GM21528 (cell line): ENCODE measurements at regions not wholly inside any gene's neighbourhood (a gene's known extent, or its start where the extent isn't known, plus 50 kb on each side); places are given as distances from the start of the nearest gene placed in this dataset.
"Not testable (repeated sequence)": the region's sequence is repeated elsewhere in the genome, so short reads cannot be mapped to it uniquely, and the experiment has no call there.

Source experiments
- ATAC-seq: cut with Tn5 transposase; IDR thresholded peaks from one replicate; pipeline ENCODE4 v1.9.1; 2021; ENCODE audit warnings: mild to moderate bottlenecking, moderate library complexity; ENCODE audit not compliant: unreplicated experiment, low FRiP score

DNA sequence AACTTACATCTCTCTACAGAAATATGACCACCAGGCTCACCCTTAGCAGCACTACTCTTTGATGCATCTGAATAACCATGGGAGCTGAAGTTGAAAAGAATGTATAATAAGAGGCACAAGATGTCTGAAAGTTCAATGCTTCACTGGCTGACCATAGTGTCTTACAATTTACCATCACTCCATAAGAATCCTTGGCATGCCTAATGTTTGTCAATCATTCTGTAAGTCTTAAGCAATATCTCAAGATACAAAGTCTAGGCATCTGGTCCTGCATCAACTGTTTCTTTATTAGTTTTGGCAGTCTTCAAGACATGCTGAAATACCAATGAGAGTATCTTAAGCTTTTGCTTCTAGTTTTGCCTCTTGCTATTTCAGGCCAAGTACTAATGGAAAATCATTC lies 755.5 kb downstream of the STIM2 start:
- no peak for ATAC-seq

- ATAC-seq: no peak
Observed at GRCh38 chr4:27619435-27619834, 758.8 kb downstream of the STIM2 start.

- ATAC-seq: no peak
Observed at GRCh38 chr4:27620886-27621285, 760.2 kb downstream of the STIM2 start.

DNA sequence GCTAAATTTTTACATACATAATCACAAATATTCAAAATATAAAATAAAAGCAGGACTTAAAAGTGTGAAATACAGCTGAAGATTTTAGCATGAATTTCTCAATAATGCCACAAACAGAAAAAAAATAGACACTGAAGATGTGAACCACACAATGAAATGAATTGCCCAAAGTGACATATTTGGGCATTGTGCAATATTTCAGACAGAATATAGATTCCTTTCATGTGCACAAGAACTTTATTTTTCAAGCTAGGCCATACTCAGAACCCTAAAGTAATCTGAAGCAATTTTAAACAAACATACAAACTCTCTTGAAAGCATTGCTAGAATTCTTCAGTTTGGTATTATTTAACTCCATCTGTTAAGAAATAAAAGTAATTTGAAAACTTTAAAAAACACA lies 764.1 kb downstream of the STIM2 start:
- no peak for ATAC-seq

GRCh38 chr4:27628609-27629008 lies 768.0 kb downstream of the STIM2 start:
- no peak for ATAC-seq

DNA sequence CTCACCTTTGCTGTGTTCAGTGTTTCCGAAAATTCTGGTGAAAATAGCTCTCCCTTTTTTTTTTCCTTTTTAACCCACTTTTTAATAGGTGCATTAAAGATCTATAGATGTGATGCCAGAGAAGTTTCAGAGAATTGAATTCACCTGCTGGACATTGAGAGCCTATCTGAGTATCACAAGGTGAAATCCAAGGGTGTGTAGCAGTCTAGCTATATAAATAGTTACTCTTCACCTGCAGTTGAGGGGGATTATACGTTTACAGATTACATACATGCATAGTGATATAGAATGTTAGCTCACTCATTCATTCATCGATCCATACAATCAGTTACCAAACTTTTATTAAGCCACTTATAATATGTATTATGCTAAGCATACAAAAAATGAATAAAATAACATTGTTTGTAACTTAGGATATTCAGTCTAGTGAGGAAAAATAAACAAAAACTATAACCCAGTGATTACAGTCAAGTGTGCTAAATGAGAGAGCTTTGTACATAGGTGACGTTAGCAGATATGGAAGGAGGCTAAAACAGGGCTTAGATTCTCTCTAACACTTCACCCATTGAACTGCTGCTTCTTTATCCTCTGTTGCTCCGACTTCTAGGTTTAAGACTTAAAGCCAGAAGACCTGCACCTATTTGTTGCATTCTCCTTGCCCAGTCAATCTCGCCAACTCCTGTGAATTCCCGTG lies 769.0 kb downstream of the STIM2 start:
- ATAC-seq: no peak

DNA sequence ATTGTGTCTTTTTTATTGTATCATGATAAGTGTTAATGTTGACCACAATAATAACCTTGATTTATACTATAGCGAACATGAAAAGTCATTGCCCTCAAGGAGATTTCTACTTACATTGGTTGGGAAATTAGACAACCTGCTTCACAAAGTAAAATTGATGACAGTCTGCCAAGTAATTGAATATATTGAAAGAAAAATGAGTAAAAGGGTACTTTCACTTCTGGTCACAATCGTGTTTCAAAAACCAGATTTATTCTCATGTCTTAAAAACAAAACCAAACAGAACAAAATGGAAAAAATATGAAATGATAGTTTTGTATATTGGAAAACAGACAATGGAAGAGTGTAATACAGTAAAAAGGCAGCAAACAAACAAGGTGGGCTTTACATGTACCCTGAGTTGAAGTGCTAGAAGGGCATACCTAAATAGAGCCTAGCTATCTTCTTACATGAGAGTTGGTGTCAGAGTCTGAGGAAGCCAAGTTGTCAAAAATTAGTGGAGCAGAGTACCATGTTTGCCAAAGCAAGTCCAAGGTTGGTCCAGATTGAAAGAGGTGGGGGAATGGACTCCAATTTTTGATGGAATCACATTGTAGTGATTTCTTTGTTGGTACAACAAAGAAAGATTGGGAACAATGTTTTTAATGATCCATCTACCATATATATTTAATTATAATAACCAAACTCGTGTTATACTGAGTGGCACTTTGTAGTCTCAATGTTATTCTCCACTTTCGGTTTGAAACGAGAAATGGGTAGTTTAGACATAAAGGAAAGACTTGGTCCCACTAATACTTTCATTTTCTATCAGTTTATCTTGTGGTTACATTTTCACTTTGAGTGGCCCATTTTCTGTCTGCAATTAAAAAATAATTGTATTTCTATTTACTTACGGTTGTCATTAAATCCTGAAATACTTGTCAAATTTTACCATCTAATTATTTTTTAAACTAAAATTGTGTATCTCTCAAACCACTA lies 775.6 kb downstream of the STIM2 start:
- ATAC-seq: no peak

DNA sequence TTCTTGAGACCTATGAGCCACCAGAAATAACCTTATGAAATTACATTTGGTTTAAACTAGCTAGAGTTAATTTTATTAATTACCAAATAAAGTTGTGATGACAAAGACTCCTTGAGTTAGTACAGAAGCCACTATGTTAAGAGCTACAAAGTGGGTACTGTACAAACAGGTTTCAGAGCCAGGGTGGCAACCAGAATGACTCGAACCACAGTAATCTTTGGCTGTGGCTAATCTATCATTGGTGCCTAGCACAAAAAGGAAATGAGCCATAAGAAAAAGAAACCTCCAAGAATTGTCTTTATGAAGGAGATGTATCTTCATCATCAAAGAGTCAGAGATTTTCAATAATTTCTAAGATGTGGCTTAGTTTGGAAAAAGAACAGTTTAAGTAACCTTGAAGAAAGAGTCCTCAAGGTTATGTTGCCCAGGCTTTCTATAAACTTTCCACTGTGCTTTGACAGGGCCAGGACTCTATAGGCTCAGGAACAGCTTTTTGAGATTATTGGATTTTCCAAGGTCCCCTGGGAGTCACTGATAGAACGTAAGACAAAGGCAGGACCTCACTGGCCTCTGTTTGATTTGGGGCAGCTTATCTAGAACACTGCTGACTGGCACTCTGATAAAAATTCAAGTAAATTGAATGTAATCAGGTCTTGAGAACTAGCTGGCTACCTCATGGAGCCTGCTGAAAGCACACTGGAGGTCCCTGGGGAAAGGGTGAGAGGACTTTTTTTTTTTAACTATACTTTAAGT lies 777.7 kb downstream of the STIM2 start:
- ATAC-seq: no peak

DNA sequence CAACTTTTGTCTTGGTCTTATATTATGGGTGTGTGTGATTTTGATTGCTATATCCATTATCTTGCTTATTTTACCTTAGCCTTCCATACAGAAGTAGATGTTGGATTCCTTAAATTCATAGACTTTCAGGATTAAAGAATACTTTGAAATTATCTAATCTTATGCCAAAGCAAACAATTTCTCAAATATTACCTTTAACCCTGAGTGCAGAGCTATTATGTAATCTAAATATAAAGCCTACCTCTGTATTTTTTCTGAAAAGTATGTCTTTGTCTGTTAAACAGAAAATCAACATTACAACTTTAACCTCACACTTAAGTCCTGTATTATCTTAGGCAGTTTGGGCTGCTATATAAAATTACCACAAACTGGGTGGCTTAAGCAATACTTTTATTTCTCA lies 782.5 kb downstream of the STIM2 start:
- no peak for ATAC-seq

DNA sequence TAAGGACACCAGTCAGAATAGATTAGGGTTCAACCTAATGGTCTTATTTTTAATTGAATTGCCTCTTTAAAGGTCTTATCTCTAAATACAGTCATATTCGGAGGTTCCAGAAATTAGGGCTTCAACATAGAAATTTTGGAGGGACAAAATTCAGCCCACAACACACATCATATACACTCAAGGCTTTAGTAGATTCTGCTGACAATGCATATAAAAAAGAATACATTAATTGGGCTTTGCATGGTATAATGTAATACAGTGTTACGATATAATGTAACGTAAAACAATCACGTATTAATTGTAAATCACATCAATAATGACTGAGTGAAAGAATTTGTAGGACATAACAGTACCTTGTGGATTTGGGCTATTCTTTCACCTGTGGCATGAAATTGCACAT lies 787.8 kb downstream of the STIM2 start:
- no peak for ATAC-seq

- ATAC-seq: no peak
Observed at GRCh38 chr4:27662426-27662825, 801.8 kb downstream of the STIM2 start.

GRCh38 chr4:27666943-27667342 lies 806.3 kb downstream of the STIM2 start:
- ATAC-seq: no peak

DNA sequence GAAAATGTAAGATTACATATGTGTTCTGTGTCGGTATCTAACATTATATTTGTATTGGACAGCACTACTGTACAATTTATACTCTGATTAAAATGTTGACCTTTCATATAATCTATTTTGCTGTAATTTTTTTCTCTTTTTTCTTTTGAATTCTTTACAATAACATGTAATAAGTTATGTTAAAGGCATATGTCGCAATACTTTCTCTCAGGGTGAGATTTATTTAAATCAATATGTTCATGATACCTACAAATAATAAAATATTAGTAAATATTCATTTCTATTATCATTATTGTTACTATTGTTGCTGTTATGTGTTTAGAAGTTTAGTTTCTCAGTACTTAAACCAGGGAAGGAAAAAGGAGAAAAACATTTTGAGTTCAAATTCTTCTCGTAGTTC lies 807.4 kb downstream of the STIM2 start:
- no peak for ATAC-seq

DNA sequence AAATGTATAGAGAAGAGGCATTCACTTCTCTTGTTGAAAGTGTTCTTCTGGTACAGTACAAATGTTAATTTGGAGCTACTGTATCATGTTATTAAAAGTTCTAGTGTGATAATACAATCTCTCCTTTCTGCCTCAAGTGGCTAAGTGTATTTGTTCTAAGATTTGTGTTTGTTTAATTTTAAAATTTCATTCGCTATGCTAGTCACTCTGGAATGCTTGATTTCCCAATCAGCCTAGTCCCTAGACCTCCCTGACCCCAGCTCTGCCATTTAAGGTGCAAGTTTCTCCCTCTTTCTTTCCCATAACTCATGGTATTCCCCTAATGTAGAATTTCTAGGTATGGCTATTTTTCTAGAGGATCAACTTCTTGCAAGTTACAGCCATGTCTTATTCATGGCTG lies 817.4 kb downstream of the STIM2 start:
- ATAC-seq: no peak

GRCh38 chr4:27684610-27685011 lies 824.0 kb downstream of the STIM2 start:
- no peak for ATAC-seq

DNA sequence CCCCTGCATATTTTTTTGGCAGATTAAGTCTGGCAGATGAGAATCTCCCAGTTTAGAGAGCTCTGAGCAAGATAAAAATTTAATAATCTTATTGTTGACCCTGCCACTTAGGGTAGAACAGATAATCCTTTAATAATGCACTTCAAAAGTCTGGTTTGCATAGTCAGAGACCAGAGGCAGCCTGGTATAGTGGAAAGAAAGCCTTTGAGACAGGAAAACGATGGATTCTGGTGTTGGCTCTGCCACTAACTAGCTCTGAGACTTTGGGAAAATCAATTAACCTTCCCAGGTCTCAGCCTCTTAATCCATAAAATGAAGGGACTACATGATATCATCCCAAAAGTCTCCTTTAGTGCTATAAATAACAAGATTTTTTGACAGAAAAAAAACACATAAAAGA lies 824.5 kb downstream of the STIM2 start:
- no peak for ATAC-seq

GRCh38 chr4:27685947-27686346 lies 825.3 kb downstream of the STIM2 start:
- no peak for ATAC-seq

- ATAC-seq: peak; percentile 91
Observed at GRCh38 chr4:27692158-27692557, 831.5 kb downstream of the STIM2 start.

DNA sequence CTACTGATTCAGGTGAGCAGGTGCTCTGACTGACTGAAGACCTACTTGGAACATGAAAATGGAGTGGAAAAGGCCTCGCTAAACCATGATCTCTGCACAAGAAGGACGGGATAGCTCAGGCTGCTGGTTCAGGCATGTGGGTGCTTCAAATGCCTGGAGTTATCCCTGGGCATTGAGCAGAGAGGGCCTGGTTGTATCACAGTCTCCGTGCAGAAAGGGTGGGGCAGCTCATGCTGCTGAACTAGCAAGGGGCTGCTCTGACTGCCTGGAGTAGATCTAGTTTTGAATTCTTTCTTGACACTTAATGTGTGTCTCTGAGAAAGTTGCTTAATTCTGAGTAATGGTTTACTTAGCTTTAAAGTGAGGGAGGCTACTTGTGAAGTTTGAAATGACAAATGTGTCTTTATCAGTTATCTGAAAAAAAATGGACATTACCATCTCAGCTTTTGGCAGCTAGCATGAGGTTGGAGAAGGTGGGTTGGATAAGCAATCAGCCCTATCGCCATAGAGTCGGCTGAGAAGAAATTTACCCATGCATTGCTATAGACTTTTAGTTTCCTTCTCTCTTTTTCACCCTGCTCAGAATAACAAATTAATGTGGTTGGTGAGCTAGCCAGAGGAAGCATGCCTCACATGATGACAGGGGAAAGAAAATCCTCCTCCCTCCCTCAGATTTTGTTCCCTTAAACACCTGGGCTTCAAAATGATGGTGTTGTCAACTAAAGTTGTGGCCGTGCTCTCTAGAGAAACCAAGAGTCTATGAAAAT lies 832.4 kb downstream of the STIM2 start:
- no peak for ATAC-seq

- ATAC-seq: not testable (repeated sequence)
Observed at GRCh38 chr4:27696257-27696656, 835.6 kb downstream of the STIM2 start.
